HepG2 (cell line): ENCODE measurements at regions not wholly inside any gene's neighbourhood (a gene's known extent, or its start where the extent isn't known, plus 50 kb on each side); places are given as distances from the start of the nearest gene placed in this dataset.

Source experiments
- ATAC-seq: fragments of 200-7000 bp; cut with Tn5 transposase; 3 replicates; pipeline ENCODE4 v1.9.1; 2020; ENCODE audit warnings: mild to moderate bottlenecking, moderate library complexity
- BruUV-seq: library from RNA; stranded (reverse); fragments of 400-500 nt; replicated peaks from 2 replicates; lab custom pipeline; 2021; lab: Mats Ljungman, UMichigan
- CTCF ChIA-PET: fragments of 300-600 bp; formaldehyde crosslinking; extraction: SDS; loops from one replicate; lab custom pipeline; 2021; ENCODE audit warnings: low total read pairs, inconsistent platforms, low intra/inter-chr PET ratio; lab: Yijun Ruan, JAX
- POLR2A ChIA-PET: fragments of 350-600 bp; sonication (Branson Sonifier 250); formaldehyde crosslinking; loops from one replicate; lab custom pipeline; 2020; ENCODE audit warnings: antibody characterized with exemption, inconsistent platforms; lab: Yijun Ruan, JAX
- DNase-seq: peaks from one replicate; pipeline ENCODE4 v3.0.0-alpha.2; 2015; ENCODE audit warnings: low spot score
- FAIRE-seq: peaks from 3 replicates; lab custom pipeline; 2011; peaks lifted over from hg19 to GRCh38; lab: Jason Lieb, UNC
- H2AFZ ChIP-seq: one replicate; pipeline ENCODE4 v1.6.1; 2011; ENCODE audit warnings: low read length, inconsistent platforms
- H3K27ac ChIP-seq: fragments of 300-600 bp; 3 replicates; pipeline ENCODE4 v1.8.0; 2011; ENCODE audit warnings: mixed run types, mild to moderate bottlenecking, mixed read lengths, low read length, inconsistent platforms; ENCODE audit not compliant: insufficient read depth; ENCODE audit errors: extremely low read length
- H3K27me3 ChIP-seq, 2 experiments: fragments of 200-600 bp in 1 of 2; 2 replicates in 1 of 2; 3 replicates in 1 of 2; pipeline versions ENCODE4 v1.6.0 to v1.8.0; 2011; ENCODE audit warnings: low read length in 2 of 2, mild to moderate bottlenecking in 2 of 2, moderate library complexity in 2 of 2, inconsistent platforms in 1 of 2; ENCODE audit not compliant: insufficient read depth in 2 of 2, control insufficient read depth in 1 of 2
- H3K36me3 ChIP-seq, 2 experiments: fragments of 200-600 bp in 1 of 2; replicated peaks in 1 of 2; 2 replicates in 1 of 2; 3 replicates in 1 of 2; pipeline versions ENCODE4 v1.5.1 to v1.8.0; 2011; ENCODE audit warnings: low read length in 2 of 2, inconsistent platforms in 1 of 2; ENCODE audit not compliant: insufficient read depth in 2 of 2, control insufficient read depth in 1 of 2
- H3K4me1 ChIP-seq: 2 replicates; pipeline ENCODE4 v1.5.1; 2012; ENCODE audit warnings: low read length, inconsistent platforms; ENCODE audit not compliant: insufficient read depth
- H3K4me2 ChIP-seq: 2 replicates; pipeline ENCODE4 v1.6.0; 2011; ENCODE audit warnings: low read depth, low read length, inconsistent platforms
- H3K4me3 ChIP-seq, 3 experiments: fragments of 200-600 bp in 1 of 3; sonication (generic), shearing (Covaris generic) in 1 of 3; replicated peaks in 1 of 3; 2 replicates each; pipeline ENCODE4 v1.5.1; 2011 to 2016; ENCODE audit warnings: low read length in 3 of 3, inconsistent platforms in 2 of 3, low read depth in 2 of 3, mild to moderate bottlenecking in 2 of 3, control low read depth in 1 of 3, mixed read lengths in 1 of 3; ENCODE audit not compliant: insufficient read depth in 1 of 3
- H3K79me2 ChIP-seq: one replicate; pipeline ENCODE4 v1.6.1; 2011; ENCODE audit warnings: low read length, inconsistent platforms; ENCODE audit not compliant: insufficient read depth
- H3K9ac ChIP-seq: 2 replicates; pipeline ENCODE4 v1.6.0; 2011; ENCODE audit warnings: mild to moderate bottlenecking, low read depth, low read length, inconsistent platforms; ENCODE audit not compliant: insufficient read depth
- H3K9me3 ChIP-seq: 2 replicates; pipeline ENCODE4 v1.5.1; 2012; ENCODE audit warnings: mild to moderate bottlenecking, low read length
- H4K20me1 ChIP-seq: 2 replicates; pipeline ENCODE4 v1.6.0; 2011; ENCODE audit warnings: inconsistent platforms, mild to moderate bottlenecking, low read length, moderate library complexity; ENCODE audit not compliant: insufficient read depth
- SCMH1 ChIP-seq: sonication (generic); formaldehyde crosslinking; IDR thresholded peaks from 2 replicates; pipeline ENCODE4 v1.9.0; 2021; ENCODE audit warnings: missing genetic modification reagents, mild to moderate bottlenecking, borderline replicate concordance
- TOE1 ChIP-seq: sonication (generic); formaldehyde crosslinking; IDR thresholded peaks from 2 replicates; pipeline ENCODE4 v1.4.0; 2020; ENCODE audit warnings: mild to moderate bottlenecking, missing genetic modification reagents
- ZC3H13 ChIP-seq: sonication (generic); formaldehyde crosslinking; IDR thresholded peaks from 2 replicates; pipeline ENCODE4 v1.8.1; 2023; ENCODE audit warnings: mild to moderate bottlenecking, missing genetic modification reagents, moderate library complexity
- ZNF598 ChIP-seq: sonication (generic); formaldehyde crosslinking; IDR thresholded peaks from 2 replicates; pipeline ENCODE4 v1.5.1; 2020; ENCODE audit warnings: mild to moderate bottlenecking, missing genetic modification reagents, borderline replicate concordance
- ZNF777 ChIP-seq: sonication (generic); formaldehyde crosslinking; IDR thresholded peaks from 2 replicates; pipeline ENCODE4 v1.4.0; 2020; ENCODE audit warnings: missing genetic modification reagents
- ZNF781 ChIP-seq: sonication (generic); formaldehyde crosslinking; IDR thresholded peaks from 2 replicates; pipeline ENCODE4 v1.5.1; 2020; ENCODE audit warnings: borderline replicate concordance, mild to moderate bottlenecking, missing genetic modification reagents; ENCODE audit errors: not compliant biosample characterization
- ZSCAN30 ChIP-seq: sonication (generic); formaldehyde crosslinking; IDR thresholded peaks from 2 replicates; pipeline ENCODE4 v1.5.0; 2020; ENCODE audit warnings: mild to moderate bottlenecking, missing genetic modification reagents
- WGBS: methylation state at CpG from one replicate; pipeline ENCODE4 v1.1.6; 2017; ENCODE audit warnings: low lambda C conversion rate; 5-methylcytosine and 5-hydroxymethylcytosine counted together
- in situ Hi-C: cut with HindIII; loops from 2 replicates; pipeline ENCODE4 v1.10.0; 2017; ENCODE audit warnings: low pct_unique_long_range_greater_than_20kb; ENCODE audit not compliant: extremely low pct_ligation_motif_present
- intact Hi-C: fragments of 100-400 bp; cut with micrococcal nuclease; formaldehyde crosslinking; loops from one replicate; pipeline ENCODE4 v1.10.0; 2022; ENCODE audit not compliant: unreplicated experiment
- TF ChIP-seq, protein P1 (sequence below), 2 experiments: IDR thresholded peaks; 2 replicates each; pipeline ENCODE4 v1.6.1; 2011 to 2012; ENCODE audit warnings: low read length in 2 of 2, borderline replicate concordance in 1 of 2, low read depth in 1 of 2, mild to moderate bottlenecking in 1 of 2, moderate library complexity in 1 of 2
- TF ChIP-seq, protein P2 (sequence below): sonication (generic); formaldehyde crosslinking; conservative IDR thresholded peaks from 2 replicates; pipeline ENCODE4 v1.4.0; 2020; ENCODE audit warnings: missing genetic modification reagents

DNA sequence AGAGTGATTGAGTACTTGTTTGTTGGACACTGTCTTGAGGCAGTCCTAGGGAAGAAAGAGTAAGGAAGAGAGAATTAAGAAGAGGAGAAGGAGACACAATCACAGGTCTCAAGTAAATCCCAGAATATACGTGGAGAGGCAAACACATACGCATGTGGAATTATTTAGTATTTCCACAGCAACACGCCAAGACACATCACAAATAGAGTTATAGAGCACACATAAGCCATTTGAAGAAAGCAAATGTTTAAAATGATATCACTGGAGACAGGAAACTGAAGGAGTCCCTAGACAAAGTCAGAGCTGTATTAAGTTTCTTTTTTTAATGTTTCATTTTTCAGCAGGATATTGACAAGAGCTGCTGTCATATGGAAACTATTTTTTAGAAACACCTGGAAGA, 206.1 kb upstream of the LRIG1 start (continued):
- TF ChIP-seq, protein P1, sequence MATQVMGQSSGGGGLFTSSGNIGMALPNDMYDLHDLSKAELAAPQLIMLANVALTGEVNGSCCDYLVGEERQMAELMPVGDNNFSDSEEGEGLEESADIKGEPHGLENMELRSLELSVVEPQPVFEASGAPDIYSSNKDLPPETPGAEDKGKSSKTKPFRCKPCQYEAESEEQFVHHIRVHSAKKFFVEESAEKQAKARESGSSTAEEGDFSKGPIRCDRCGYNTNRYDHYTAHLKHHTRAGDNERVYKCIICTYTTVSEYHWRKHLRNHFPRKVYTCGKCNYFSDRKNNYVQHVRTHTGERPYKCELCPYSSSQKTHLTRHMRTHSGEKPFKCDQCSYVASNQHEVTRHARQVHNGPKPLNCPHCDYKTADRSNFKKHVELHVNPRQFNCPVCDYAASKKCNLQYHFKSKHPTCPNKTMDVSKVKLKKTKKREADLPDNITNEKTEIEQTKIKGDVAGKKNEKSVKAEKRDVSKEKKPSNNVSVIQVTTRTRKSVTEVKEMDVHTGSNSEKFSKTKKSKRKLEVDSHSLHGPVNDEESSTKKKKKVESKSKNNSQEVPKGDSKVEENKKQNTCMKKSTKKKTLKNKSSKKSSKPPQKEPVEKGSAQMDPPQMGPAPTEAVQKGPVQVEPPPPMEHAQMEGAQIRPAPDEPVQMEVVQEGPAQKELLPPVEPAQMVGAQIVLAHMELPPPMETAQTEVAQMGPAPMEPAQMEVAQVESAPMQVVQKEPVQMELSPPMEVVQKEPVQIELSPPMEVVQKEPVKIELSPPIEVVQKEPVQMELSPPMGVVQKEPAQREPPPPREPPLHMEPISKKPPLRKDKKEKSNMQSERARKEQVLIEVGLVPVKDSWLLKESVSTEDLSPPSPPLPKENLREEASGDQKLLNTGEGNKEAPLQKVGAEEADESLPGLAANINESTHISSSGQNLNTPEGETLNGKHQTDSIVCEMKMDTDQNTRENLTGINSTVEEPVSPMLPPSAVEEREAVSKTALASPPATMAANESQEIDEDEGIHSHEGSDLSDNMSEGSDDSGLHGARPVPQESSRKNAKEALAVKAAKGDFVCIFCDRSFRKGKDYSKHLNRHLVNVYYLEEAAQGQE (IDR thresholded peaks at IDR 0.05; ENCODE audit: borderline replicate concordance in 1 of 2, low read depth in 1 of 2, low read length in 2 of 2): no peak
- TF ChIP-seq ZNF777 (CRISPR knock-in tag): no peak
- no peak for TF ChIP-seq TOE1 (CRISPR knock-in tag)

DNA sequence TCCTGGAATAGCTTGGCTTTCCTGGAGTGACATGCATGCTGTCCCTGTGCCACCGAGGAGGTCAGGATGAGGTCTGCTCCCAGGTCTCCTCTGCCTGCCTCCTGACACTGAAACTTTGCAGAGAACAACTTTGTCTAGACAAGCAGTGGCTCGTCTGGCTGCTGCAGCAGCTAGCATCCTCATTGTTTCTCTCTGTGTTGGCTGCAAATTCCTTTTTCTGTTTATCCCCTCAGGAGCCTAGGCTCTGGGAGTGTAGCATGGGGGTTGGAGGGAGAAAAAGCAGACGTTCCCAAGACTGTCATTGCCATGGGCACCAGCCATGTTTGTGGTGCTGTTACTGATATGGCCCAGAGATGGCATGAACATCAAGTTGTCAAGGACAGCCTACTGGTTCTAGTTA, 208.7 kb upstream of the LRIG1 start:
- H4K20me1 ChIP-seq: no peaks in the 10 kb centered on the region
- POLR2A ChIA-PET: no interaction called here
- DNase-seq (no peak), FAIRE-seq (no peak), ATAC-seq (no peak)
- CTCF ChIA-PET: no interaction called here
- no TSS peak for BruUV-seq
- H3K9me3 ChIP-seq: no peaks in the 10 kb centered on the region
- no peak overlapping the region for H3K4me3 ChIP-seq
- TF ChIP-seq ZC3H13 (CRISPR knock-in tag) (no peak), SCMH1 (CRISPR knock-in tag) (no peak), ZNF781 (no peak), ZNF598 (CRISPR knock-in tag) (no peak), ZSCAN30 (CRISPR knock-in tag) (no peak)
- TF ChIP-seq, protein P2, sequence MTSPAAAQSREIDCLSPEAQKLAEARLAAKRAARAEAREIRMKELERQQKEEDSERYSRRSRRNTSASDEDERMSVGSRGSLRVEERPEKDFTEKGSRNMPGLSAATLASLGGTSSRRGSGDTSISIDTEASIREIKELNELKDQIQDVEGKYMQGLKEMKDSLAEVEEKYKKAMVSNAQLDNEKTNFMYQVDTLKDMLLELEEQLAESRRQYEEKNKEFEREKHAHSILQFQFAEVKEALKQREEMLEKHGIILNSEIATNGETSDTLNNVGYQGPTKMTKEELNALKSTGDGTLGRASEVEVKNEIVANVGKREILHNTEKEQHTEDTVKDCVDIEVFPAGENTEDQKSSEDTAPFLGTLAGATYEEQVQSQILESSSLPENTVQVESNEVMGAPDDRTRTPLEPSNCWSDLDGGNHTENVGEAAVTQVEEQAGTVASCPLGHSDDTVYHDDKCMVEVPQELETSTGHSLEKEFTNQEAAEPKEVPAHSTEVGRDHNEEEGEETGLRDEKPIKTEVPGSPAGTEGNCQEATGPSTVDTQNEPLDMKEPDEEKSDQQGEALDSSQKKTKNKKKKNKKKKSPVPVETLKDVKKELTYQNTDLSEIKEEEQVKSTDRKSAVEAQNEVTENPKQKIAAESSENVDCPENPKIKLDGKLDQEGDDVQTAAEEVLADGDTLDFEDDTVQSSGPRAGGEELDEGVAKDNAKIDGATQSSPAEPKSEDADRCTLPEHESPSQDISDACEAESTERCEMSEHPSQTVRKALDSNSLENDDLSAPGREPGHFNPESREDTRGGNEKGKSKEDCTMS (CRISPR knock-in tag): no peak
- no peak overlapping the region for H3K27ac ChIP-seq
- no peak overlapping the region for H2AFZ ChIP-seq
- H3K36me3 ChIP-seq: no peaks in the 10 kb centered on the region
- intact Hi-C loops: no loop called here
- no peaks in the 10 kb centered on the region for H3K79me2 ChIP-seq
- whole genome bisulfite sequencing: 0% methylated on average over 2 of the region's 3 CpGs
- H3K9ac ChIP-seq: no peak overlapping the region
- no peak overlapping the region for H3K4me2 ChIP-seq
- no peaks in the 10 kb centered on the region for H3K4me1 ChIP-seq
- no peaks in the 10 kb centered on the region for H3K27me3 ChIP-seq
- in situ Hi-C loops: no loop called here
